Activated CD4-positive, alpha-beta memory T cell treated with anti-CD3 and anti-CD28 coated beads, Interleukin-2, amount 10 ng/mL, durations not matched to agents 7 days and 5 days (primary cell): ENCODE measurements at regions not wholly inside any gene's neighbourhood (a gene's known extent, or its start where the extent isn't known, plus 50 kb on each side); places are given as distances from the start of the nearest gene placed in this dataset.

Experiments
- CTCF ChIA-PET: fragments of 350-600 bp; sonication (Branson Sonifier 250); formaldehyde crosslinking; loops from one replicate; lab custom pipeline; 2021; ENCODE audit warnings: antibody characterized with exemption, inconsistent platforms; lab: Charles Lee
- POLR2A ChIA-PET: fragments of 350-600 bp; sonication (Branson Sonifier 250); formaldehyde crosslinking; loops from one replicate; lab custom pipeline; 2021; ENCODE audit warnings: antibody characterized with exemption; lab: Charles Lee
- DNase-seq: peaks from one replicate; pipeline ENCODE4 v3.0.0-alpha.2; 2020
- H3K27ac Mint-ChIP-seq: one replicate; pipeline ENCODE4 v1.8.0; 2021; ENCODE audit warnings: mild to moderate bottlenecking, mixed read lengths
- H3K27me3 Mint-ChIP-seq: one replicate; pipeline ENCODE4 v1.8.0; 2021; ENCODE audit warnings: mixed read lengths
- H3K36me3 Mint-ChIP-seq: one replicate; pipeline ENCODE4 v1.8.0; 2021; ENCODE audit warnings: low read depth, mixed read lengths
- H3K4me1 Mint-ChIP-seq: one replicate; pipeline ENCODE4 v1.8.0; 2021; ENCODE audit warnings: mixed read lengths
- H3K4me3 Mint-ChIP-seq: one replicate; pipeline ENCODE4 v1.8.0; 2021; ENCODE audit warnings: mild to moderate bottlenecking, mixed read lengths
- H3K9me3 Mint-ChIP-seq: one replicate; pipeline ENCODE4 v1.8.0; 2021; ENCODE audit warnings: mixed read lengths

GRCh38 chr12:23210573-23210972 is 585.6 kb downstream of the ETNK1 start:
- ChIA-PET POLR2A (no interaction called here), CTCF (no interaction called here)
- H3K9me3 Mint-ChIP-seq: peaks cover 2% of the 10 kb centered on the region
- H3K4me3 Mint-ChIP-seq: no peak overlapping the region
- H3K36me3 Mint-ChIP-seq: no peaks in the 10 kb centered on the region
- no peak overlapping the region for H3K27ac Mint-ChIP-seq
- H3K27me3 Mint-ChIP-seq: no peaks in the 10 kb centered on the region
- DNase-seq: no peak
- no peaks in the 10 kb centered on the region for H3K4me1 Mint-ChIP-seq

- Mint-ChIP-seq H3K4me1 (no peaks in the 10 kb centered on the region), H3K4me3 (no peak overlapping the region), H3K27me3 (no peaks in the 10 kb centered on the region), H3K36me3 (no peaks in the 10 kb centered on the region), H3K9me3 (peaks cover 2% of the 10 kb centered on the region), H3K27ac (no peak overlapping the region)
- no peak for DNase-seq
- ChIA-PET CTCF (no interaction called here), POLR2A (no interaction called here)
Observed at GRCh38 chr12:23211384-23212320, 586.7 kb downstream of the ETNK1 start.

GRCh38 chr12:23217158-23217557 is 592.2 kb downstream of the ETNK1 start:
- Mint-ChIP-seq H3K27me3 (no peaks in the 10 kb centered on the region), H3K4me3 (no peak overlapping the region), H3K27ac (no peak overlapping the region), H3K9me3 (peaks cover 2% of the 10 kb centered on the region), H3K36me3 (no peaks in the 10 kb centered on the region), H3K4me1 (no peaks in the 10 kb centered on the region)
- DNase-seq: no peak
- POLR2A ChIA-PET: no interaction called here
- CTCF ChIA-PET: no interaction called here

- H3K9me3 Mint-ChIP-seq: peaks cover 2% of the 10 kb centered on the region
- no peak for DNase-seq
- no peak overlapping the region for H3K4me3 Mint-ChIP-seq
- H3K4me1 Mint-ChIP-seq: no peaks in the 10 kb centered on the region
- ChIA-PET CTCF (no interaction called here), POLR2A (no interaction called here)
- H3K36me3 Mint-ChIP-seq: no peaks in the 10 kb centered on the region
- H3K27me3 Mint-ChIP-seq: no peaks in the 10 kb centered on the region
- H3K27ac Mint-ChIP-seq: no peak overlapping the region
Observed at GRCh38 chr12:23217667-23218066, 592.7 kb downstream of the ETNK1 start.

GRCh38 chr12:23221066-23221465 is 596.1 kb downstream of the ETNK1 start:
- Mint-ChIP-seq H3K4me3 (no peak overlapping the region), H3K36me3 (no peaks in the 10 kb centered on the region), H3K4me1 (no peaks in the 10 kb centered on the region), H3K27ac (no peak overlapping the region), H3K27me3 (no peaks in the 10 kb centered on the region), H3K9me3 (no peaks in the 10 kb centered on the region)
- ChIA-PET CTCF (interaction anchor here (0.9 kb wide), 1 partner anchor 13 kb away, joined by 3 read pairs; no protein-coding TSS in a partner anchor), POLR2A (no interaction called here)
- DNase-seq: no peak

GRCh38 chr12:23221926-23222325 is 597.0 kb downstream of the ETNK1 start:
- no peak overlapping the region for H3K4me3 Mint-ChIP-seq
- H3K36me3 Mint-ChIP-seq: no peaks in the 10 kb centered on the region
- ChIA-PET POLR2A (no interaction called here), CTCF (interaction anchor here (0.9 kb wide), 1 partner anchor 13 kb away, joined by 3 read pairs; no protein-coding TSS in a partner anchor)
- no peaks in the 10 kb centered on the region for H3K27me3 Mint-ChIP-seq
- no peaks in the 10 kb centered on the region for H3K9me3 Mint-ChIP-seq
- H3K4me1 Mint-ChIP-seq: no peaks in the 10 kb centered on the region
- no peak for DNase-seq
- no peak overlapping the region for H3K27ac Mint-ChIP-seq

GRCh38 chr12:23222801-23223200 is 597.8 kb downstream of the ETNK1 start:
- H3K9me3 Mint-ChIP-seq: no peaks in the 10 kb centered on the region
- DNase-seq: no peak
- H3K4me1 Mint-ChIP-seq: no peaks in the 10 kb centered on the region
- ChIA-PET POLR2A (no interaction called here), CTCF (no interaction called here)
- no peaks in the 10 kb centered on the region for H3K27me3 Mint-ChIP-seq
- H3K27ac Mint-ChIP-seq: no peak overlapping the region
- H3K36me3 Mint-ChIP-seq: no peaks in the 10 kb centered on the region
- H3K4me3 Mint-ChIP-seq: no peak overlapping the region

- Mint-ChIP-seq H3K27me3 (no peaks in the 10 kb centered on the region), H3K36me3 (no peaks in the 10 kb centered on the region), H3K9me3 (no peaks in the 10 kb centered on the region), H3K4me3 (no peak overlapping the region), H3K4me1 (no peaks in the 10 kb centered on the region), H3K27ac (no peak overlapping the region)
- ChIA-PET POLR2A (no interaction called here), CTCF (no interaction called here)
- DNase-seq: no peak
Observed at GRCh38 chr12:23228101-23228500, 603.1 kb downstream of the ETNK1 start.

- Mint-ChIP-seq H3K27me3 (no peaks in the 10 kb centered on the region), H3K9me3 (no peaks in the 10 kb centered on the region)
- POLR2A ChIA-PET: no interaction called here
Observed at GRCh38 chr12:23230899-23231298, 605.9 kb downstream of the ETNK1 start.

GRCh38 chr12:23236066-23236780 is 611.3 kb downstream of the ETNK1 start:
- Mint-ChIP-seq H3K9me3 (no peaks in the 10 kb centered on the region), H3K4me3 (no peak overlapping the region), H3K4me1 (no peaks in the 10 kb centered on the region), H3K36me3 (no peaks in the 10 kb centered on the region), H3K27ac (no peak overlapping the region), H3K27me3 (no peaks in the 10 kb centered on the region)
- CTCF ChIA-PET: no interaction called here
- POLR2A ChIA-PET: no interaction called here
- DNase-seq: no peak

More at GRCh38 chr12:23230899-23231298, 605.9 kb downstream of the ETNK1 start:
- H3K4me3 Mint-ChIP-seq: no peak overlapping the region
- no peak overlapping the region for H3K27ac Mint-ChIP-seq
- DNase-seq: no peak
- no peaks in the 10 kb centered on the region for H3K36me3 Mint-ChIP-seq
- H3K4me1 Mint-ChIP-seq: no peaks in the 10 kb centered on the region
- CTCF ChIA-PET: no interaction called here

- no peaks in the 10 kb centered on the region for H3K36me3 Mint-ChIP-seq
- ChIA-PET POLR2A (no interaction called here), CTCF (no interaction called here)
- H3K27ac Mint-ChIP-seq: no peak overlapping the region
- H3K4me3 Mint-ChIP-seq: no peak overlapping the region
- H3K27me3 Mint-ChIP-seq: no peaks in the 10 kb centered on the region
- no peaks in the 10 kb centered on the region for H3K4me1 Mint-ChIP-seq
- H3K9me3 Mint-ChIP-seq: no peaks in the 10 kb centered on the region
- DNase-seq: no peak
Observed at GRCh38 chr12:23236811-23237210, 611.8 kb downstream of the ETNK1 start.

GRCh38 chr12:23238190-23238589 is 613.2 kb downstream of the ETNK1 start:
- no peak overlapping the region for H3K4me3 Mint-ChIP-seq
- no peaks in the 10 kb centered on the region for H3K9me3 Mint-ChIP-seq
- no peaks in the 10 kb centered on the region for H3K4me1 Mint-ChIP-seq
- no peaks in the 10 kb centered on the region for H3K36me3 Mint-ChIP-seq
- no peak for DNase-seq
- ChIA-PET POLR2A (no interaction called here), CTCF (no interaction called here)
- no peaks in the 10 kb centered on the region for H3K27me3 Mint-ChIP-seq
- no peak overlapping the region for H3K27ac Mint-ChIP-seq

GRCh38 chr12:23238957-23239356 is 614.0 kb downstream of the ETNK1 start:
- no peaks in the 10 kb centered on the region for H3K36me3 Mint-ChIP-seq

More at GRCh38 chr12:23238957-23239356, 614.0 kb downstream of the ETNK1 start:
- no peak for DNase-seq
- Mint-ChIP-seq H3K27me3 (no peaks in the 10 kb centered on the region), H3K4me3 (no peak overlapping the region), H3K27ac (no peak overlapping the region), H3K4me1 (no peaks in the 10 kb centered on the region), H3K9me3 (no peaks in the 10 kb centered on the region)
- CTCF ChIA-PET: no interaction called here
- POLR2A ChIA-PET: no interaction called here
